Erythroblast (primary cell): ENCODE measurements at regions not wholly inside any gene's neighbourhood (a gene's known extent, or its start where the extent isn't known, plus 50 kb on each side); places are given as distances from the start of the nearest gene placed in this dataset.

Source experiments
- GATA1 ChIP-seq: IDR thresholded peaks from 2 replicates; pipeline ENCODE4 v1.6.1; 2011; ENCODE audit warnings: low read depth, mild to moderate bottlenecking, control low read depth, low read length, moderate library complexity
- POLR2A ChIP-seq: IDR thresholded peaks from 2 replicates; pipeline ENCODE4 v1.6.1; 2011; ENCODE audit warnings: mild to moderate bottlenecking, low read length

- TF ChIP-seq POLR2A (no peak), GATA1 (no peak)
Measured at GRCh38 chr5:105042623-105043022, 1480.0 kb upstream of the NUDT12 start.
